H1 (cell line): ENCODE measurements at regions not wholly inside any gene's neighbourhood (a gene's known extent, or its start where the extent isn't known, plus 50 kb on each side); places are given as distances from the start of the nearest gene placed in this dataset.

ENCODE experiments used
- CTCF ChIA-PET: fragments of 300-600 bp; sonication (Branson Sonifier 250); formaldehyde crosslinking; loops from one replicate; lab custom pipeline; 2021; ENCODE audit not compliant: partially characterized antibody; lab: Charles Lee
- POLR2A ChIA-PET: fragments of 300-600 bp; sonication (Branson Sonifier 250); formaldehyde crosslinking; loops from one replicate; lab custom pipeline; 2021; ENCODE audit warnings: inconsistent platforms; ENCODE audit not compliant: partially characterized antibody; lab: Charles Lee
- DNase-seq, 2 experiments: peaks; one replicate each; pipeline versions ENCODE4 v3.0.0 to v3.0.0-alpha.2; 2010 to 2022; ENCODE audit warnings: low spot score in 2 of 2, low read depth in 1 of 2, mixed read lengths in 1 of 2
- FAIRE-seq: peaks from 2 replicates; lab custom pipeline; 2011; peaks lifted over from hg19 to GRCh38; lab: Jason Lieb, UNC
- H2AFZ ChIP-seq: 2 replicates; pipeline ENCODE4 v1.8.1; 2012; ENCODE audit warnings: low read length, inconsistent platforms
- H2AK5ac ChIP-seq: 2 replicates; pipeline ENCODE4 v1.6.1; 2013; ENCODE audit warnings: low read depth, low read length
- H2BK120ac ChIP-seq: replicated peaks from 2 replicates; pipeline ENCODE3; 2013; ENCODE audit warnings: low read depth, low read length, inconsistent platforms
- H2BK12ac ChIP-seq: 2 replicates; pipeline ENCODE4 v1.6.1; 2013; ENCODE audit warnings: low read depth, low read length
- H2BK15ac ChIP-seq: 2 replicates; pipeline ENCODE4 v1.6.1; 2013; ENCODE audit warnings: low read length
- H2BK20ac ChIP-seq: 2 replicates; pipeline ENCODE4 v1.6.1; 2013; ENCODE audit warnings: low read length
- H2BK5ac ChIP-seq: 2 replicates; pipeline ENCODE4 v1.6.1; 2013; ENCODE audit warnings: low read depth, low read length
- H3K14ac ChIP-seq: 2 replicates; pipeline ENCODE4 v1.6.1; 2013; ENCODE audit warnings: inconsistent platforms; ENCODE audit not compliant: insufficient read length
- H3K18ac ChIP-seq: 2 replicates; pipeline ENCODE4 v1.6.1; 2013; ENCODE audit warnings: low read length; ENCODE audit errors: extremely low read depth
- H3K23ac ChIP-seq: 2 replicates; pipeline ENCODE4 v1.6.1; 2013; ENCODE audit warnings: inconsistent platforms; ENCODE audit not compliant: insufficient read length
- H3K23me2 ChIP-seq: 2 replicates; pipeline ENCODE4 v1.6.1; 2013; ENCODE audit warnings: low read depth, low read length
- H3K27ac ChIP-seq: 2 replicates; pipeline ENCODE4 v1.6.1; 2011; ENCODE audit warnings: low read depth, low read length, inconsistent platforms
- H3K27me3 ChIP-seq, 4 experiments: replicated peaks in 1 of 4; 1 replicate in 1 of 4; 2 replicates in 3 of 4; pipeline versions ENCODE4 v1.6.1 to v1.8.1; 2011 to 2013; ENCODE audit warnings: low read length in 3 of 4, mild to moderate bottlenecking in 3 of 4, inconsistent platforms in 2 of 4, mixed read lengths in 2 of 4, moderate library complexity in 1 of 4; ENCODE audit not compliant: control insufficient read depth in 3 of 4, insufficient read depth in 3 of 4; ENCODE audit errors: extremely low read depth in 1 of 4
- H3K36me3 ChIP-seq, 4 experiments: 2 replicates each; pipeline versions ENCODE4 v1.6.1 to v1.8.1; 2011 to 2013; ENCODE audit warnings: mild to moderate bottlenecking in 4 of 4, low read length in 3 of 4, moderate library complexity in 2 of 4, control low read depth in 1 of 4, inconsistent platforms in 1 of 4; ENCODE audit not compliant: insufficient read depth in 4 of 4, control insufficient read depth in 2 of 4
- H3K4ac ChIP-seq: replicated peaks from 2 replicates; pipeline ENCODE3; 2013; ENCODE audit warnings: low read length, low read depth, mixed read lengths, inconsistent platforms; ENCODE audit not compliant: insufficient read length
- H3K4me1 ChIP-seq, 4 experiments: replicated peaks in 1 of 4; 1 replicate in 1 of 4; 2 replicates in 3 of 4; pipeline versions ENCODE4 v1.6.1 to v1.8.1; 2011 to 2013; ENCODE audit warnings: low read length in 3 of 4, inconsistent platforms in 2 of 4, mixed read lengths in 1 of 4; ENCODE audit not compliant: insufficient read depth in 4 of 4, control insufficient read depth in 3 of 4
- H3K4me2 ChIP-seq, 2 experiments: 2 replicates each; pipeline versions ENCODE4 v1.6.1 to v1.8.1; 2011 to 2013; ENCODE audit warnings: low read depth in 2 of 2, low read length in 2 of 2, control low read depth in 1 of 2, inconsistent platforms in 1 of 2, mild to moderate bottlenecking in 1 of 2; ENCODE audit not compliant: insufficient read depth in 1 of 2
- H3K4me3 ChIP-seq, 4 experiments: fragments of 200-600, 300-600 bp in 1 of 4; sonication (generic), shearing (Covaris generic), sonication (Bioruptor Twin) in 1 of 4; 2 replicates each; pipeline versions ENCODE4 v1.5.1 to v1.8.1; 2011 to 2016; ENCODE audit warnings: low read length in 4 of 4, low read depth in 3 of 4, control low read depth in 2 of 4, inconsistent platforms in 2 of 4, mild to moderate bottlenecking in 2 of 4, mixed read lengths in 1 of 4, moderate library complexity in 1 of 4; ENCODE audit not compliant: insufficient read depth in 2 of 4; ENCODE audit errors: extremely low read depth in 1 of 4
- H3K56ac ChIP-seq: replicated peaks from 2 replicates; pipeline ENCODE3; 2013; ENCODE audit warnings: low read depth, mild to moderate bottlenecking, mixed read lengths, low read length, inconsistent platforms; ENCODE audit not compliant: insufficient read length
- H3K79me1 ChIP-seq: 2 replicates; pipeline ENCODE4 v1.6.1; 2013; ENCODE audit warnings: low read depth, low read length, control low read depth
- H3K79me2 ChIP-seq, 2 experiments: 2 replicates each; pipeline versions ENCODE4 v1.6.1 to v1.8.1; 2012 to 2013; ENCODE audit warnings: low read length in 2 of 2, mild to moderate bottlenecking in 2 of 2, inconsistent platforms in 1 of 2; ENCODE audit not compliant: insufficient read depth in 2 of 2, control insufficient read depth in 1 of 2
- H3K9ac ChIP-seq, 4 experiments: replicated peaks in 1 of 4; 1 replicate in 1 of 4; 2 replicates in 3 of 4; pipeline versions ENCODE4 v1.6.1 to v1.8.1; 2011 to 2013; ENCODE audit warnings: low read depth in 3 of 4, low read length in 3 of 4, control low read depth in 2 of 4, mild to moderate bottlenecking in 2 of 4, moderate library complexity in 2 of 4, inconsistent platforms in 1 of 4; ENCODE audit errors: extremely low read depth in 1 of 4
- H3K9me3 ChIP-seq, 2 experiments: 2 replicates each; pipeline versions ENCODE4 v1.6.1 to v1.8.1; 2012 to 2013; ENCODE audit warnings: mild to moderate bottlenecking in 2 of 2, moderate library complexity in 2 of 2, control low read depth in 1 of 2, inconsistent platforms in 1 of 2, low read depth in 1 of 2, low read length in 1 of 2, mixed read lengths in 1 of 2; ENCODE audit not compliant: insufficient read depth in 2 of 2
- H4K20me1 ChIP-seq, 2 experiments: replicated peaks in 1 of 2; 2 replicates each; pipeline versions ENCODE3 to v1.8.1; 2011 to 2013; ENCODE audit warnings: inconsistent platforms in 2 of 2, low read length in 2 of 2, mild to moderate bottlenecking in 1 of 2; ENCODE audit not compliant: insufficient read depth in 2 of 2, control insufficient read depth in 1 of 2
- H4K5ac ChIP-seq: 2 replicates; pipeline ENCODE4 v1.6.1; 2013; ENCODE audit warnings: low read length, low read depth, mixed read lengths, inconsistent platforms; ENCODE audit not compliant: insufficient read length
- H4K8ac ChIP-seq: 2 replicates; pipeline ENCODE4 v1.8.0; 2013; ENCODE audit warnings: mild to moderate bottlenecking, moderate library complexity, low read length, inconsistent platforms; ENCODE audit not compliant: insufficient read depth; ENCODE audit errors: extremely low read depth
- H4K91ac ChIP-seq: replicated peaks from 2 replicates; pipeline ENCODE3; 2013; ENCODE audit warnings: low read length, mixed read lengths, inconsistent platforms; ENCODE audit not compliant: insufficient read length
- BACH1 ChIP-seq: IDR thresholded peaks from 2 replicates; pipeline ENCODE4 v1.6.1; 2012; ENCODE audit warnings: low read length, improper control_type of control experiment
- CHD1 ChIP-seq: IDR thresholded peaks from 2 replicates; pipeline ENCODE4 v1.6.1; 2012; ENCODE audit warnings: low read depth, low read length, improper control_type of control experiment
- CHD2 ChIP-seq: IDR thresholded peaks from 2 replicates; pipeline ENCODE4 v1.6.1; 2012; ENCODE audit warnings: low read length, improper control_type of control experiment
- GTF2F1 ChIP-seq: IDR thresholded peaks from 2 replicates; pipeline ENCODE4 v1.6.1; 2012; ENCODE audit warnings: low read depth, low read length, improper control_type of control experiment, borderline replicate concordance
- KDM5A ChIP-seq: fragments of 200-600 bp; IDR thresholded peaks from 2 replicates; pipeline ENCODE4 v1.7.1; 2012; ENCODE audit warnings: mild to moderate bottlenecking, low read length, inconsistent platforms, mixed read lengths
- NANOG ChIP-seq: IDR thresholded peaks from 2 replicates; pipeline ENCODE4 v1.6.1; 2011; ENCODE audit warnings: low read length, low read depth, mild to moderate bottlenecking, inconsistent platforms; ENCODE audit not compliant: insufficient read depth, poor library complexity, severe bottlenecking
- PHF8 ChIP-seq: fragments of 200-600 bp; sonication (generic); conservative IDR thresholded peaks from 2 replicates; pipeline ENCODE4 v1.7.1; 2012; ENCODE audit warnings: low read depth, mild to moderate bottlenecking, inconsistent platforms, low read length, moderate library complexity
- SUZ12 ChIP-seq: fragments of 200-600 bp; sonication (generic); IDR thresholded peaks from 2 replicates; pipeline ENCODE4 v1.6.1; 2012; ENCODE audit warnings: mild to moderate bottlenecking, inconsistent platforms, low read length, moderate library complexity, mixed read lengths
- YY1 ChIP-seq: IDR thresholded peaks from 2 replicates; pipeline ENCODE4 v1.6.1; 2011; ENCODE audit warnings: low read depth, mild to moderate bottlenecking, low read length
- ZNF274 ChIP-seq: IDR thresholded peaks from 2 replicates; pipeline ENCODE4 v1.7.0; 2012; ENCODE audit warnings: low read length, borderline replicate concordance; ENCODE audit errors: extremely low read depth
- WGBS, 2 experiments: shearing (Covaris generic) in 1 of 2; methylation state at CpG; one replicate each; pipeline versions ENCODE4 v1.1.6 to v1.1.7; 2013 to 2015; ENCODE audit warnings: low lambda C conversion rate in 2 of 2, mixed read lengths in 2 of 2, inconsistent platforms in 1 of 2, low coverage in 1 of 2, missing lambda C conversion rate in 1 of 2; ENCODE audit not compliant: insufficient replicate concordance in 2 of 2, insufficient coverage in 1 of 2, insufficient read length in 1 of 2; ENCODE audit errors: extremely low coverage in 1 of 2, missing lambda C conversion rate in 1 of 2; 5-methylcytosine and 5-hydroxymethylcytosine counted together
- TF ChIP-seq, protein P1 (sequence below), 3 experiments: IDR thresholded peaks; 1 replicate in 2 of 3; 2 replicates in 1 of 3; pipeline versions ENCODE4 v1.5.1 to v1.6.1; 2011; ENCODE audit warnings: low read length in 3 of 3, mild to moderate bottlenecking in 3 of 3, inconsistent platforms in 2 of 3, low read depth in 1 of 3, moderate library complexity in 1 of 3; ENCODE audit not compliant: insufficient read depth in 1 of 3; ENCODE audit errors: control extremely low read depth in 1 of 3

DNA sequence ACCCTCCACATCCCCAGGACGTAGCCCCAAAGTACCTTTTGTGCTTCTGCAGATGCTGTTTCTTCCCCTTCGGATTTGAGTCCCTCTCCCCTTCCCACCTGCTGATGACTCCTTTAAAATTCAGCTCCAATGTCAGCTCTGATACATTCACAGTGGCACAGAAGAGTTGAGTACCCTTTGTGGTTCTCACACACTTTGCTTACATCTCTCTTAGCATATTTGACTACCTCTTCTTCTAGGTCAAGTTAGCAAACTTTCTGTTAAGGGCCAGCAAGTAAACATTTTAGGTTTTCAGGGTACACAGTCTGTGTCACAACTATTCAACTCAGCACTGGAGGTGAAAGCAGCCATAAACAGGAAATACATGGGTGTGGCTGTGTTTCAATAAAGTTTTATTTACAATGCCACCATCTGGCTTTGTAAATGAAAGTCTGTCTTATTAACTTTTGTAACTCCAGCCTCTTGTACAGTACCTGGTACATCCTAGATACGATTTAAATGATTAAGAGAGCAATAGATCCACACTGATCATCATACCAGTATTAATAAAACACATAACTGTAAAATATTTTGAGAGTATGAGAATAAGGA is 161.7 kb downstream of the SOX9 start:
- H3K18ac ChIP-seq: no peak overlapping the region
- no peaks in the 10 kb centered on the region for H4K20me1 ChIP-seq
- H4K91ac ChIP-seq: no peak overlapping the region
- H3K9me3 ChIP-seq: no peaks in the 10 kb centered on the region
- no peak overlapping the region for H2BK120ac ChIP-seq
- no peak for FAIRE-seq
- H3K4me2 ChIP-seq: no peak overlapping the region
- H2BK5ac ChIP-seq: no peak overlapping the region
- ChIA-PET POLR2A (interaction anchor here (1.2 kb wide), 1 partner anchor 71 kb away, joined by 3 read pairs; no protein-coding TSS in a partner anchor), CTCF (interaction anchor here (1.0 kb wide), 1 partner anchor 11 kb away, joined by 3 read pairs; no protein-coding TSS in a partner anchor)
- H3K23me2 ChIP-seq: no peaks in the 10 kb centered on the region
- H2AFZ ChIP-seq: no peak overlapping the region
- DNase-seq: no peak
- no peak overlapping the region for H2BK12ac ChIP-seq
- no peak overlapping the region for H2AK5ac ChIP-seq
- no peak overlapping the region for H4K5ac ChIP-seq
- no peaks in the 10 kb centered on the region for H3K4me1 ChIP-seq
- no peaks in the 10 kb centered on the region for H3K79me2 ChIP-seq
- H4K8ac ChIP-seq: no peak overlapping the region
- 88% methylated on average over 3 of the region's 3 CpGs; no CpG with 5 or more reads in 1 of the 2 experiments for WGBS, 2 experiments
- no peaks in the 10 kb centered on the region for H3K36me3 ChIP-seq
- no peak overlapping the region for H2BK15ac ChIP-seq
- no peak overlapping the region for H3K9ac ChIP-seq
- H3K56ac ChIP-seq: no peak overlapping the region
- no peaks in the 10 kb centered on the region for H3K79me1 ChIP-seq
- H3K27me3 ChIP-seq: no peaks in the 10 kb centered on the region
- no peak overlapping the region for H2BK20ac ChIP-seq
- H3K4me3 ChIP-seq: no peak overlapping the region
- H3K27ac ChIP-seq: no peak overlapping the region
- H3K14ac ChIP-seq: no peak overlapping the region
- H3K23ac ChIP-seq: no peak overlapping the region
- H3K4ac ChIP-seq: no peak overlapping the region
- no peak for TF ChIP-seq YY1
- TF ChIP-seq CHD2: no peak
- no peak for TF ChIP-seq PHF8
- TF ChIP-seq ZNF274: no peak
- TF ChIP-seq KDM5A: no peak
- TF ChIP-seq, protein P1, sequence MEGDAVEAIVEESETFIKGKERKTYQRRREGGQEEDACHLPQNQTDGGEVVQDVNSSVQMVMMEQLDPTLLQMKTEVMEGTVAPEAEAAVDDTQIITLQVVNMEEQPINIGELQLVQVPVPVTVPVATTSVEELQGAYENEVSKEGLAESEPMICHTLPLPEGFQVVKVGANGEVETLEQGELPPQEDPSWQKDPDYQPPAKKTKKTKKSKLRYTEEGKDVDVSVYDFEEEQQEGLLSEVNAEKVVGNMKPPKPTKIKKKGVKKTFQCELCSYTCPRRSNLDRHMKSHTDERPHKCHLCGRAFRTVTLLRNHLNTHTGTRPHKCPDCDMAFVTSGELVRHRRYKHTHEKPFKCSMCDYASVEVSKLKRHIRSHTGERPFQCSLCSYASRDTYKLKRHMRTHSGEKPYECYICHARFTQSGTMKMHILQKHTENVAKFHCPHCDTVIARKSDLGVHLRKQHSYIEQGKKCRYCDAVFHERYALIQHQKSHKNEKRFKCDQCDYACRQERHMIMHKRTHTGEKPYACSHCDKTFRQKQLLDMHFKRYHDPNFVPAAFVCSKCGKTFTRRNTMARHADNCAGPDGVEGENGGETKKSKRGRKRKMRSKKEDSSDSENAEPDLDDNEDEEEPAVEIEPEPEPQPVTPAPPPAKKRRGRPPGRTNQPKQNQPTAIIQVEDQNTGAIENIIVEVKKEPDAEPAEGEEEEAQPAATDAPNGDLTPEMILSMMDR (IDR thresholded peaks at IDR 0.05; ENCODE audit: control extremely low read depth in 1 of 3, insufficient read depth in 1 of 3, low read depth in 1 of 3, low read length in 3 of 3): no peak
- no peak for TF ChIP-seq NANOG
- no peak for TF ChIP-seq CHD1
- no peak for TF ChIP-seq GTF2F1
- no peak for TF ChIP-seq SUZ12
- TF ChIP-seq BACH1: no peak
